ENCODE measurements at regions not wholly inside any gene's neighbourhood (a gene's known extent, or its start where the extent isn't known, plus 50 kb on each side); places are given as distances from the start of the nearest gene placed in this dataset.
"Not testable (repeated sequence)": the region's sequence is repeated elsewhere in the genome, so short reads cannot be mapped to it uniquely, and the experiment has no call there.

DNA sequence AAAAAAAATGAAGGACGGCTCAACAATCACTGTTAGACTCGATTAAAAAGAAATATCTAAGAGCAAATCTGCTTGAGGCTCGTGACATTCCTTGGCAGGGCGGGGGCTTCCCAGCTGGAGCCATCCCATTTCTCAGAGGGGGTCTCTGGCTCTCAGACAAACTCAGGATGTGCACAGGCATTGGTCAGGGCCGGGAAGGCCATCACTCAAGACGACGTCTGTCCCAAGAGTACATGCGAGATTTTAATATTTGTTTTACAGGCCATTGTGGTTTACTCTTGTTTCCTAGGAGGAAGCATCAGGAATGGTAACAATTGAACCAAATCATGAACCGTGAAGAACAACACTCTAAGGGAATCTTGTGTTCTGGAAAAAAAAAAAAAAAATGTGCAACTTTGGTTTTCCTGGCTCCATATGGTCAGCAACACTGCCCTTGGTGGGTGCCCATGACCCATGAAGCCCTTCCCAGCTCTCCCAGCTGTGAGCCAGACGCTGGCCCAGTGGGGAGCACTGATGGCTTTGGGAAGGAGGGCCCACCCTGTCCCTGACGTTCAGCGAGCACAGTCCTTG is 5454.6 kb upstream of the TPTE start:
- DNase-seq = not testable (repeated sequence)

DNA sequence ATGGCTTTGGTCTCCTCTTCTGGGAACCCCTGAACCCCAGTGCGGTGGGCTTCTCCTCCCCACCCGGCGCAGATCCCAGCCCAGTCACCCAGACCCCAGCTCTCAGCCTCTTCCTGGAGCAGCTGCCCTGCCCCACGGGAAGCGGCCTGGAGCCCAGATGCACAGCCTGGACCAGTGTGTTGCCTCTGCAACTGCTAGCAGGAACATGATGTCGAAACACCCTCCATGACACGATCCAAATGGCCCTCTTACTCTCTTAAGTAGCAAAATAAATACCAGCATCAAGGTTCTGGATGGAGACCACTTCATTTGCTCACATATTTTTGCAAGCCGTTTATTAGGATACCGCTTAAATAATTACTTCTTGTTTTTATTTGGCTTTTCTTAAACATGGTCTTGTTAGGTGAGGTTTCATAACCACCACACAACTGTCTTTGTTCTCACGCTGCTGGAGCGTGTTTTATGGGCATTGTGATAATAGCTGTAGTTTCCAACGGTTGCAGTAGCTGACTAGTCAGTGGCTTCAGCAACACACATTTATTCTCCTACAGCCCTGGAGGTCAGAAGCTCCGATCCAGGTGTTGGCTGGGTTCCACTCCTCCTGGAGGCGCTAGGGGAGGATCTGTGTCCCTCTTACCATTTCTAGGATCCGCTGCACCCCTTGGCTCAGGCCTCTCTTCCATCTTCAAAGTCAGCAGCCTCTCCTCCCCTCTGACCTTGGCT is 5453.9 kb upstream of the TPTE start:
- DNase-seq = not testable (repeated sequence)

DNA sequence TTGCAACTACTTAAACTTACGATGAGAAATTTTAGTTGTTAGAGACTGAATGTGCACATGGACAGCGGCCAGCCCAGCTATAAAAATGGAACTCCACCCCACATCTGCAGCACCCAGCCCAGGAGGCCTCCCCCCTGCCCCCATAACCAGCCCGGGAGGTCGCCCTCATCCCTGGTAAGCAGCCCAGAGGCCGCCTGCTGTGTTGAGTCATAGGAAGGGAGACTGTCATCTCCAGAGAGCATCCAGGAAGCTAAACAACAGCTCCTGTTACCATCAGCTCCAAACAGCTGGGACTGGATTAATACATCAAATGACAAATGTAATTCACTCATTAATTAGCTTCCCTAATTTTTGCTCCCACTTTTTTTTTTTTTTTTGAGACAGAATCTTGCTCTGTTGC is 5452.7 kb upstream of the TPTE start:
- not testable (repeated sequence) for DNase-seq

DNA sequence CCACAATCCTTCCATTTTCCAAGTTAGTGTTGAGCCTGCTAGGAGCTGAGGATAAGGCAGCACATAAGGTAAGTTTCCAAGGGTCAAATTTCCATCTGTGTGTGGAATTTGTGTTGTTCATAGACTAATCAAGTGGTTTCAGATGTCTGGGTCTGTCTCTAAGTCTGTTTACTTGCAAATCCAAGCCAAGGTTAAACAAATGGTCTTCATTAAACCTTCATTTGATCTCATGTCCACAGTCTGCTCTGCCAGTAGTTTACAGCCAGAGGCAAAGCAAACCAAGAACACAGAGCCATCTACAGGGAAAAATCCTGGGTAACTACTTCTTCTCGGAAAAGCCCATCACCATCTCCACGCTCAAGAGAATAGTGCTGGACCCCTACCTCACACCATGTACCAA is 5450.2 kb upstream of the TPTE start:
- not testable (repeated sequence) for DNase-seq

DNA sequence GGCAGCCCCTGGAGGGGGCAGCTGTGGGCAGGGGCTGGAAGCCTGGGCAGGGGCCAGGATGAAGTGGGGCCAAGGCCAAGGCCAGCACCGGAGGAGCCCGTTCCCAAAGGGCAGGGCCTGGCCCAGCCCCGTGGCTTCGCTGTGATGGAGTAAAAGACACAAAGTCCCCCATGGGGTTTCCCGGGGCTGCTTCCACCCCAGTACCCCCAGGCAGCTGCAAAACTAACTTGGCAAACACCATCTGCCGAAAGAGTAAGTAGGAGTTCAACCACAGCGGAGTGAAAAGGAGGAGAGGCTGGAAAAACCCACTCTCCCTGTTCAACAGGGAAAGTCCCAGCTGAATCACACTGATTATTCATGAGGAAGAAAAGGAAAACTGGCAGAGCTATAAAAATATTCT is 5444.5 kb upstream of the TPTE start:
- not testable (repeated sequence) for DNase-seq

DNA sequence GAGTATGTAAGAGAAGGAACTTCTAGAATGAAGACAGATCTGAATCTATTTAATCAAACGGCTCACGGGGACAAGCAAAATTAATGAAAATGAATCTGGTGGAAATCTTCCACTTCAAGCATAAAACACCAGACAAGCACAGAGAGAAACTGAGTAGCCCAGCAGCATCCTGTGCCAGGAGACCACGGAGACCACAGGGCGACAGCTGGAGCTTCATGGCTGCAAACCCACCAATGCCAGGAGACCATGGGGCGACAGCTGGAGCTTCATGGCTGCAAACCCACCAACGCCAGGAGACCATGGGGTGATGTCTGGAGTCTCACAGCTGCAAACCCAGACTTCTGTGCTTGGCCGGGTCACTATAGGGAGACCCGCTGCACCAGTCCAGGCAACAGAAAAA is 5442.0 kb upstream of the TPTE start:
- DNase-seq = not testable (repeated sequence)

DNA sequence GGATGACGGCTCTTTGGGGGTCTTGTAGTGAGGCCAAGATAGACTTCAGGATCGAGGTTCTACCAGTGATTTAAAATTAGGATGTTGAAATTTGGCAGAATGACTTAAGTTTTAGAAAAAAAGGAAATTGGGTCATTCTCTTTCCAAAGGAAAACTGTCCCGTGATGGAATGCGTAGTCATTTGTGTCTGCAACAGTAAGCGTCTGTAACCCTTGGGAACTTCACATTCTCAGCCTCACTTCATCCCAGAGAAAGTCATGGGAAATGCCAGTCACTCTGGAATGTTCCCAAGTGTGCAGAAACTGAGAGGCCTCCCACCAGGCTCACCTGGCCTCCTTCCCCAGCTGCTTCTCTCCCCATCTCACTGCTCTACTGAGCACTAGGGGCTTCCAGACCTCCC is 5441.4 kb upstream of the TPTE start:
- not testable (repeated sequence) for DNase-seq

DNA sequence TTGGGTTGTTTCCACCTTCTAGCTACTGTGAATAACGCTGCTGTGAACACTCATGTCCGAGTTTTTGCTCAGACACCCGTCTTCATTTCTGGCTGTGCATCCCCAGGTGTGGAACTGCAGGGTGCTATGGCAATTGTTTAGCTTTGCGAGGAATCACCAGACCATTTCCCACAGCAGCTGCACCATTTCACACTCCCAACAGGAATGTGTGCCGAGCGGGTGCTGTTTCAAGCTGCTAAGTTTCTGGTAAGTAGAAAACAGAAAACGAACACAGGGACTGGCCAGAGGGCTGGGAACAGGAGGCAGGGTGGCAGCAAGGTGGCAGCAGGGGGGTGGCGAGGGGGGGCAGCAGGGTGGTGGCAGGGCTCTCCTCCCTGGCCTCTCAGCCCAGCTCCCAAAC is 5437.1 kb upstream of the TPTE start:
- not testable (repeated sequence) for DNase-seq

DNA sequence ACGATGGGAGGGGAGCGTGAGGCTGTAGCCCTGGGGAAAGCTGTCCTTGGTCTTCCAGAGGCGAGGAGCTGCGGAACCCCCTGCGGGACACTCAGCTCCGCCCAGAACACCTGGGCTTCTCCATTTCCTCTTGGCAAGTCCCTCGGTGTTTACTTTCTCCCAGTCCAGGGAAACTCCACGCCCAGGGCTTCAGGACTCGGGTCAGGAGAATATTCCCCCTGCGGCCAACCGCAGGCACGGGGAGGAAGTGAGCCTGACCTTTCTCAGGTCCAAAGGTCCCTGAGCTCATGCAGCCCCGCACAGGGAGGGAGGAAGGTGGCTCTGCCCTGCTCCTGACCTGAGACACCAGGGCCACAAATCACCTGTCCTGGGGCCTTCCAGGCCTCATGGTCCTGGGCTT is 5435.9 kb upstream of the TPTE start:
- DNase-seq = not testable (repeated sequence)

DNA sequence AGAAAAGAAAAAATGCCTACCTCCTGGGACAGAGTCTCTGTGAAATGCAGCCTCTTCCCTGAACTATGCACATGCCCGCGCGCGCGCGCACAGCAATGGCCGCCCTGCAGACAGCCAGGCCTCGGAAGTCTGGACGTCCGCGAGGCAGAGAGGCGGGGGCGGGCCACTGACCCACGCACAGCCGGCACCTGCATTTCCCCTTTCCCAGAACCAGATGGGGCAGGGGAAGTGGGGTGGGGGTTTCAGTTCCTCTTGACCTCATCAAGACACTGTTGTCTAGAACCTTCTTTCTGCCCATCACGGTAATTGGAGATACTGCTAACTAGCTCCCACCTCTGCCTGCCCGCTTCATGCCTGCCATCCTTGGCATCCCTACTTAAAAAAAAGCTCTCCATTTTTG is 5435.0 kb upstream of the TPTE start:
- not testable (repeated sequence) for DNase-seq

DNA sequence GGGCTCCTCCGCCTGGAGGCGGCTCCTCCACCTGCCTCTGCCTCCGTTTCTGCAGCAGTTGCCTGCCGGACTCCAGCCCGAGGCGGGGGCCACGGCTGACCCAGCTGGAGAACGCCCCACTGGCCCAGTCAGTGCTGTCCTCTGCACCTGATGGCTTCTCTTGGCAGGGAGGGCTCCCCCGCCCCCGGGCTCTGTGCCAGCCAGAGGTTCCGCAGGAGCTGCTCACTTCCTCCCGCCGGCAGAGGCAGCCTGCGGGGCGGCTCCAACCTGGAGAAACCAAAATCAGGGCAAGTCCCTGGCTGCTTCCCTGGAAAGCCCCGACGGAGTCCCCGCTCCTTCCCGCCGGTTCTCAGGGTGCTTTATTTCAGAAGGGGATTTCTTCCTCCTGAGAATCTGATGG is 5432.6 kb upstream of the TPTE start:
- not testable (repeated sequence) for DNase-seq

DNA sequence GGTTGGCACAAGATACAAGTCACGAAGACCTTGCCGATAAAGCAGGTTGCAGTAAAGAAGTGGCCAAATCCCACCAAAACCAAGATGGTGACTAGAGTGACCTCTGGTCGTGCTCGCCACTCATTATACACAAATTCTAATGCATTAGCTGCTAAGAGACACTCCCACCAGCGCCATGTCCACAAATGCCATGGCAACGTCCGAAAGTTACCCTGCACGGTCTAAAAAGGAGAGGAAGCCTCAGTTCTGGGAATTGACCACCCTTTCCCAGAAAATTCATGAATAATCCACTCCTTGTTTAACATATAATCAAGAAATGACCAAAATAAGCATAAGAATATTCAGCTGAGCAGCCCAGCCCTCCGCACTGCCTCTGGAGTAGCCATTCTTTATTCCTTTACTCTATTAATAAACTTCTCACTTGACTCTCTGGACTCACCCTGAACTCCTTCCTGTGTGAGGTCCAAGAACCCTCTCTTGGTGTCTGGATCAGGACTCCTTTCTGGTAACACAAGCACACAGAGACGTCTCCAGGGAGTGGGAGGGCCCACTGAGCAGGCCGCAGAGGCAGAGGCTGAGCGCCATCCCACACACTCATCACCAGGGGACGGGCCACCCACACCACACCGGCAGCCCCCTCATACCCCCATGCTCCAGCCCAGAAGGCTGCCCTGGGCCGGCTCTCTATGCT is 5431.8 kb upstream of the TPTE start:
- DNase-seq = not testable (repeated sequence)

DNA sequence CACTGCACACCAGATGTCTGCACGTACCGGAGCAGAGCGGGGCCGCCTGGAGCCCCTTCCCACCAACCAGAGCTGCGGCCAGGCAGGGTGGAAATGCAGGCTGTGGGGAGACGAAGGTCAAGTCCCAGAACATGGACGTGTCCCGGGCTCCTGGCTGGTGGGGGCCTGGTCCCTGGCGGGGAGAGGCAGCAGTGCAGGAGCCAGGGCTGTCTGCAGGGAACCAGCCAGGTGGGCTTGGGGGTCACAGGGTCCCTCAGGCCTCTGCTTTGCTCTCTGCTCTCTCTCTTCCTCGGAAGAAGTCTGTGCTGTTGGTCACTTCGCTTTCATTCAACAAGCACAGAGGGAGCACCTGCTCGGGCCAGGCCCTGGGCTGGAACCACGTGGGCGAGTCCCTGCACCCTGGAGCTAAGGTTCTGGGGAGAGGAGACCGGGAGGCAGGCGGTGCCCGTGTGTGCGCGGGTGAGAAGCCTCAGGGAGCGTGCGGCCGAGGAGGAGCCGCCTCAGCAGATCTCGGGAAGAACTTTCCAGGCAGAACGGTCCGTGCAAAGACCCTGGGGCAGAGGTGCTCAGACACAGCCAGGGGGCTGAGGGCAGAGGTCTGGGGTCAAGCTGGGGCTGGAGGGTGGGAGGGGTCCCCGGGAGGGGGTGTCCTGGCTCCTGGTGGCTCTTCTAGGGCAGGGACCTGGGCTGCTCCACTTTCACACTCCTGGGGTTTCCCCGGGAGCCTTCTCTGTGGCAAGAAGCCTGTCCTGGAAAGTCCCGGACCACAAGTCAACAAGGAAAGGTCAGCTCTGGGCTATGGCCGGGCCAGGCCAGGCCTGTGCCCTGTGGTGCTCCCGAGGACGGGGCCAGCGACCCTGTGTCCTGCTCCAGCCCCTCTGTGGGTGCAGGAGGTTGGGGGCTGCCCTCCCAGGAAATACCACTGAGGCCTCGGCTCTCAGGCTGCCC is 5431.0 kb upstream of the TPTE start:
- DNase-seq = not testable (repeated sequence)

DNA sequence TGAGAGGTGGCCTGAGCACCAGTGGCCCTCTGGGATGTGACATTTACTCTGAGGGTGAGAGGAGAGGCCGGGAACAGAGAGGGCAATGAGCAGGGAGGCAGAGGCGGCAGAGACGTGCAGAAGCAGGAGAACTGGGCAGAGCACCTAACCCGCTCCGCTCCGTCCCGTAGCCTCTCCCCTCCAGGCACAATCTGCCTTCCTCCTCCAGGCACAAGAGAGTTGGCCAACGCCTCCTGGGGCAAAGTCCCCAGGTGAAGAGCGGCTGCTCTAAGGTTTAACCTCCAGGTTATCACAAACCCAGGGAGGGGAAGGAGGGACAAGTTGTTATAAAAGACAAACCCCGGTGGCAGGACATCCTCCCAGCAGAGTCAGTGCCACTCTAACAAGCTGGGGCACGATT is 5430.1 kb upstream of the TPTE start:
- DNase-seq = not testable (repeated sequence)

DNA sequence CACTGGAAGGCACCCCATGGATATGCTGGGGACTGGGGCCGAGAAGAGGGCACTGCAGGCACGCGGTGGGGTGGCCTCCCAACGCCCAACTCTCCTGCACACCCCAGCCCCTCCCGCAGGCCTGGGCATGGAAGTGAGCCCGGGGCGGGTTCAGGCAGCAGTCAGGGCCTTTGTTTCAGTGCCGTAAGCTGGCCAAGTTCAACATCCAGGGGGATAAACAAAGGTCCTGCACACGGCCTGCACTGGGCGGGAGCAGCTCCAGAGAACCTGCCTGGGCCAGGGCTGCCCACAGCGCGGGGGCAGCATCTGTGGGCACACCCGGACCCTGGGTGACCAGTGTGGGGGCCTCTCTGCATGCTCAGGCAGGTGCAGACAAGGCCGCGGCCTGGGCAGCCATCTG is 5425.8 kb upstream of the TPTE start:
- DNase-seq = not testable (repeated sequence)

DNA sequence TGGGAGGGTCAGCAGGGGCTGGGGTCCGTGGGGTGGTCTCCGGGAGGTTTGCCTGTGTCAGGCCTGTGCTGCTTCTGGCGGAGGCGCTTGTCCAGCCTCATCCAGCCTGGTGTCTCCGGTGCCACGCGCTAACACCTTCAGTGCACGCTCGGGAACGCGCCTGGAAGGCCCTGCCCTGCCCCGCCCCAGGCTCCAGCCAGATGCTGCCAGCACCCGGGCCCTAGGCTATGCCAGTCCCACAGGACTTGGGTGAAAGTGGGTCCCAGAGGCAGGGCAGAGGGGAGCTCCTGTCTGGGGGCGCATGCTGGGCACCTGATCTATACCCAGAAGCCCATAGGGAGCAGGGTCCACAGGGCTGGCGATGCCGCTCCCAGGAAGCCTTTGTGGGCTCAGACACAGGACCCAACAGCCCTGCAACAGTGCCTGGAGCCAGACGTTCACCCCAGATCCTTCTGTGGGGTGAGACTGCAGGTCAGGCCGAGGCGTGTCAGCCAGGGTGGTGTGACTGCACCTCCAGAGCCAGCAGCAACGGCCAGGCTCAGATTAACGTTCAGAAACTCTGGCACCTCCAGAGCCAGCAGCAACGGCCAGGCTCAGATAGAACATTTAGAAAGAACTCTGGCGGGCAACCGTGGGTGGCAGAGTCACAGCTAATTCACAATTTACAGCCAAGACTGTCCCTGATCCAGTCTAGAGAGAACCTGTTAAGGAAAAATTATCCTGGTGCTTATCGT is 5423.2 kb upstream of the TPTE start:
- DNase-seq = not testable (repeated sequence)

DNA sequence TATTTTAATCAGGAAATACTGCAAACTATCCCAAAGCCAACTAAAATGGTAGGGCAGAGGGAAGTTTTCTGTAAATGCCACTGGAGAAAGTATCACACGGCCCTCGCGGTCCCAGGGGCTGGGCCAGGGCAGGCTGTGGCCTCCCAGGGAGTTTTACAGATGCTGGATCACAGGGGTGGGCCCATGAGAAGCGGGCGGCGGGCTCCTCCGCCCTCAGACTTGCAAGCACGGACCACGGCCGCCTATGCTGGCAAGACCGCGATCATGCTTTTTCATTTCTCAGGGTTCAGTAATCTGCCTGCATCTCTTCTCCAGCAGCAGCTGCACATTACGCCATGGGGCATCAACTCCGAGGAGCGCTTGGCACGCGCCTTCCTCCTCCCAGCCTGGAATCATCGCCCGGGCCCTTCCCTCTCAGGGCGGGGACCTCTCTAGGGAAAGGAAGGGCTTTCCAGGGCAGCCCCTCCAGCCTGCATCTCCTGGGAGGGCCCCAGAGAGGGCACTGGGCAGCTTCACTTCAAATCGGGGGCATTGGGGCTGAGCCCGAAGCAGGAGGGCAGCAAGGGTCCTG is 5420.7 kb upstream of the TPTE start:
- not testable (repeated sequence) for DNase-seq

DNA sequence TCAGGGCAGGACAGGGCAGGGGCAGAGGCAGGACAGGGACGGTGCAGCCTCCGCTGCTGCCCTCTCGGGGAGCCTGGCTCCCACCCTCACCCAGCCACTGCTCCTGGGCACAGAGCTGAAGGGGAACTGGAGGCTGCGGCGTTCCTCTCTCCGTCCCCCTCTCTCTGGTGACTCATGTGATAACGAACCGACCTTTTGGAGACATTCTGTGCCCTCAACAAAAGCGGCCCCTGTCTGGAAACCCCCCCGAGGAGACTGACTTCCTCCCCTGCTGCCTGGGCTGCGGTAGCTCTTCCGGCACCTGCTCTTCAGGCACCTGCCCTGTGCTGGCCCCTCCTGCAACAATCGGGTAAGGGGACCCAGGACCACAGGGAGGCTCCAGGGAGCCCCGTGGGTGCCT is 5419.6 kb upstream of the TPTE start:
- peak; percentile 75 to 80 for DNase-seq

DNA sequence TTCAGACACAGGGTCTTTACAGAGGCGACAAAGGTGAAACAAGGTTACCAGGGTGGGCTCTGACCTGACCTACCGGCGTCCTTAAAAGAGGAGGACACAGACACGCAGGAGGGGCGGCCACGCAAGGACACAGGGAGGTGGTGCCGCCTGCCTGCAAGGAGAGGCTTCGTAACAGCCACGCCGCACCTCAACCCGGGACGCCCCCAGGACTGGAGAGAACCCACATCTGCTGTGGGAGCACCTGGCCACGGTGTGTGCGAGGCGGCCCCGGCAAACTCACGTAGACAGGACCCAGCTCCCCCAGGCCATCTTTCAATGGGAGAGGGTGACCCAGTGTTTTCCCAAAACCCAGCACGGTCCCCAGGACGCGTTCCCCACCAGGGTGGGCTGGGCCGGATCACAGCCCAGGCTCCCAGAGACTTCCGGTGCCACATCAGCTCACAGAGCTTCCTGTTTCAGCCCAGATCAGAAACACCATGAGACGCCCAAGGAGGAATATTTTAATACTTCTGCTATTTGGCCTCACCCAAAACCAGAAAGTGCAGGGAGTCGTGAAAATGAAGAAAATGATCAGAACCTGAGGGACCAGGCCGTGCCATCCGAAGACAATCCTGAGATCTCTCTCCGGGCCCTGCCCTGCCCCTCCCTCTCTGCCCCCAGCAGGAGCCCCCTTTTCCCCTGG is 5417.4 kb upstream of the TPTE start:
- DNase-seq = not testable (repeated sequence)

DNA sequence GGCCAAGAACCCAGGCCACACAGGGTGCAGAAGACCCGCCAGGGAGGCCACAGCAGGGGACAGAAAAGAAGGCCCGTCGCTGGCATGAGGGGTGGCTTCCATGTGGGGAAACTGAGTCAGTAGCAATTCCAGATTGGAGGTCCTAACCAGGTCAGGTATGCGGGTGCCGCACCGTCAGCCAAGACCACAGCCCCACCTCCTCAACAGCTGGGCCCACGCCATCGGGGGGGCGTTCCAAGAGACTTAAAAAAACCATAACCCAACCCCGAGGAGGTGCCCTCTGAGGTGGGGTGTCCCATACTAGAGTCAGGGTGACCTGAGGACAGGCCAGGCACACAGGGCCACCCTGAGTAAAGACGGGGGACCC is 5416.8 kb upstream of the TPTE start:
- DNase-seq = not testable (repeated sequence)
